ENCODE measurements at regions not wholly inside any gene's neighbourhood (a gene's known extent, or its start where the extent isn't known, plus 50 kb on each side); places are given as distances from the start of the nearest gene placed in this dataset.

GRCh38 chr18:46333431-46334135 lies 229.4 kb downstream of the HAUS1 start (continued):
- TF ChIP-seq, protein P1, sequence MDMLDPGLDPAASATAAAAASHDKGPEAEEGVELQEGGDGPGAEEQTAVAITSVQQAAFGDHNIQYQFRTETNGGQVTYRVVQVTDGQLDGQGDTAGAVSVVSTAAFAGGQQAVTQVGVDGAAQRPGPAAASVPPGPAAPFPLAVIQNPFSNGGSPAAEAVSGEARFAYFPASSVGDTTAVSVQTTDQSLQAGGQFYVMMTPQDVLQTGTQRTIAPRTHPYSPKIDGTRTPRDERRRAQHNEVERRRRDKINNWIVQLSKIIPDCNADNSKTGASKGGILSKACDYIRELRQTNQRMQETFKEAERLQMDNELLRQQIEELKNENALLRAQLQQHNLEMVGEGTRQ (IDR thresholded peaks at IDR 0.05; ENCODE audit: low read length) = no peak
- 0 out of 2 replicates have a peak, but pooled peaks have one; percentile 41 for TF ChIP-seq PHF8 (conservative IDR thresholded peaks at IDR 0.05; ENCODE audit: low read depth, low read length)
- no peak for TF ChIP-seq NRF1 (IDR thresholded peaks at IDR 0.05; ENCODE audit: low read depth, low read length)
- TF ChIP-seq TEAD4 (IDR thresholded peaks at IDR 0.05; ENCODE audit: low read depth, low read length) = peak; percentile 72
- no peak for TF ChIP-seq BRCA1 (IDR thresholded peaks at IDR 0.05; ENCODE audit: low read depth, low read length)
- TF ChIP-seq CHD1 (IDR thresholded peaks at IDR 0.05; ENCODE audit: low read depth, low read length) = no peak
- TF ChIP-seq BACH1 (IDR thresholded peaks at IDR 0.05; ENCODE audit: low read length) = peak; percentile 49
- TF ChIP-seq, protein P2, sequence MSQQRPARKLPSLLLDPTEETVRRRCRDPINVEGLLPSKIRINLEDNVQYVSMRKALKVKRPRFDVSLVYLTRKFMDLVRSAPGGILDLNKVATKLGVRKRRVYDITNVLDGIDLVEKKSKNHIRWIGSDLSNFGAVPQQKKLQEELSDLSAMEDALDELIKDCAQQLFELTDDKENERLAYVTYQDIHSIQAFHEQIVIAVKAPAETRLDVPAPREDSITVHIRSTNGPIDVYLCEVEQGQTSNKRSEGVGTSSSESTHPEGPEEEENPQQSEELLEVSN (IDR thresholded peaks at IDR 0.05) = no peak; the same call in 1 of the 2 replicates
- TF ChIP-seq SUZ12 (IDR thresholded peaks at IDR 0.05; ENCODE audit: low read length) = peak; percentile 67
- peak in 1 of 2 experiments; percentile 50; a peak in 1 of 4 replicates for TF ChIP-seq SIN3A (conservative IDR thresholded peaks at IDR 0.05 in 1 of 2, IDR thresholded peaks at IDR 0.05 in 1 of 2; ENCODE audit: low read depth in 1 of 2, low read length in 2 of 2)
- TF ChIP-seq RXRA (IDR thresholded peaks at IDR 0.05; ENCODE audit: insufficient read depth, low read depth, low read length) = no peak
- peak; percentile 86; the same call in 1 of the 2 replicates for TF ChIP-seq KDM1A (IDR thresholded peaks at IDR 0.05; ENCODE audit: borderline replicate concordance, low read length)
- peak; percentile 88 for TF ChIP-seq KDM4A (IDR thresholded peaks at IDR 0.05; ENCODE audit: low read depth, low read length, severe bottlenecking)
- no peak for TF ChIP-seq SP2 (IDR thresholded peaks at IDR 0.05; ENCODE audit: low read length)
- no peak for TF ChIP-seq BCL11A (IDR thresholded peaks at IDR 0.05; ENCODE audit: low read depth in 2 of 2, low read length in 2 of 2)
- no peak for TF ChIP-seq CBX5 (IDR thresholded peaks at IDR 0.05; ENCODE audit: low read depth, low read length)
- no peak for TF ChIP-seq RAD21 (IDR thresholded peaks at IDR 0.05 in 1 of 2, conservative IDR thresholded peaks at IDR 0.05 in 1 of 2; ENCODE audit: low read depth in 2 of 2, low read length in 2 of 2)
- no peak for TF ChIP-seq GABPA (IDR thresholded peaks at IDR 0.05; ENCODE audit: borderline replicate concordance, insufficient read depth, low read length)
- TF ChIP-seq SRF (IDR thresholded peaks at IDR 0.05; ENCODE audit: low read depth, low read length) = no peak
- no peak for TF ChIP-seq SP4 (IDR thresholded peaks at IDR 0.05; ENCODE audit: low read length)
- no peak for TF ChIP-seq NANOG (IDR thresholded peaks at IDR 0.05; ENCODE audit: insufficient read depth, low read depth, low read length, poor library complexity, severe bottlenecking)

Data from H1 (cell line).